Choroid plexus epithelial cell (primary cell): ENCODE measurements at regions not wholly inside any gene's neighbourhood (a gene's known extent, or its start where the extent isn't known, plus 50 kb on each side); places are given as distances from the start of the nearest gene placed in this dataset.

Experiments used
- DNase-seq: peaks from one replicate; pipeline ENCODE4 v3.0.0-alpha.2; 2010; ENCODE audit warnings: low read depth
- H3K4me3 ChIP-seq: 2 replicates; pipeline ENCODE4 v1.5.1; 2011; ENCODE audit warnings: low read depth, mild to moderate bottlenecking, control low read depth, low read length, moderate library complexity
- CTCF ChIP-seq: conservative IDR thresholded peaks from 2 replicates; pipeline ENCODE4 v1.5.1; 2011; ENCODE audit warnings: low read depth, mild to moderate bottlenecking, control low read depth, inconsistent platforms, low read length, moderate library complexity

DNA sequence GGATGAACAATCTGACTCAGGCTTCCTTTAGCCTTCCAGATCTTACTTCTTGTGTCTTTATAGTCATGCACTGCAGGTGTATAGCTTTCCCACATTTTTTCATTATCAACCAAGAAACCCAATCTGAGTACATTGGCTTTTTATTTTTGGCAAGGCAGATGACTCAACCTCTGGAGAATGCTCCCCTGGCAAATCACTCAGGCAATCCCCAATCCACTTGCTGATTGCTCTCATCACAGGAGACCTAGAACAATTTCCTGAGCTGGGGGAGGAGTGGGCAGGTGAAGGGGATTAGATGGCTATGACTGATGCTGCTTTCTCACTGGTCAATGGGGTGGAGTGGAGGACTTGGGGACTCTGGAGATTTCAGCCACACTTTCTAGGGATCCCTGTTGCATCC lies 134.4 kb downstream of the SLC16A9 start:
- DNase-seq, result no peak
- H3K4me3 ChIP-seq, result no peak overlapping the region
- no peak for TF ChIP-seq CTCF

- no peak for TF ChIP-seq CTCF
- no peak overlapping the region for H3K4me3 ChIP-seq
- DNase-seq, result no peak
These were observed 146.1 kb downstream of the SLC16A9 start for GRCh38 chr10:59563531-59563930.

DNA sequence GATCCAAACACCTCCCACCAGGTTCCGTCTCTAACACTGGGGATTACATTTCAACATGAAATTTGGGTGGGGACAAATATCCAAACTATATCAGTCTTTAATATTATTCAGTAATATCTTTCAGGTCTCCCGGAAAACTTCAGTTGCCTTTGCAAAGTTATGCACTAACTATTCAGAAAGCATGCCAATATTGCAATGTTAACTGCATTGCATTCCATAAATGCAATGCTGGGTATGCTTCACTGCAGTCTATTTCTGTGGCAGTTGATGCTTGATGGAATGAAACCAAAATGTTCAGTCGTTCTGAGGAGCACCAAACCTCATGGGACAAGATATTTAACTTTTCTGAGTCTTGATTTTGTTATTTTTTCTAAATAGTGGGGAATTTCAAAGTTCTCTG lies 147.5 kb downstream of the SLC16A9 start:
- no peak overlapping the region for H3K4me3 ChIP-seq
- TF ChIP-seq CTCF, result no peak
- no peak for DNase-seq

- DNase-seq, result no peak
- no peak for TF ChIP-seq CTCF
- no peak overlapping the region for H3K4me3 ChIP-seq
These were observed 148.1 kb downstream of the SLC16A9 start for GRCh38 chr10:59561477-59562121.

DNA sequence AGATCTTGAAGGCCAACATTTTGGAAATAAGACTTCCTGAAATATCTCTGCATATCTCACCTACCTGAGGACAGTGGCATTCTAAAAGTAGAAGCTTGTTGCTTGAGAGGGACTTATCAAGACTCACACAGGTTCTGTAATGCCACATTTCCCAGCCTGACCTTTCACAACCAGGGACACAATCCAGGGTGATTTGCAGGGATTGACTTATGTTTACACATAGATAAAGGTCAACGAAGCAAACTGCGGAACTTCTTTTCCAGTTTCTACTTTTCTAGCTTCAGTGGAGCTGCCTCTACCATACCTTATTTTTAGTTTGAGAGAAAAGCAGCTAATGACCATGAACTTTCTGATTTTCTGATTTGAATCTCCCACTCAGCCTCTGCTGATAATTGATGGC lies 148.7 kb downstream of the SLC16A9 start:
- DNase-seq, result no peak
- TF ChIP-seq CTCF, result no peak

GRCh38 chr10:59560161-59560560 lies 149.5 kb downstream of the SLC16A9 start:
- H3K4me3 ChIP-seq, result no peak overlapping the region
- TF ChIP-seq CTCF, result no peak
- DNase-seq, result no peak

More for the DNA sequence above, 148.7 kb downstream of the SLC16A9 start:
- no peak overlapping the region for H3K4me3 ChIP-seq

- no peak overlapping the region for H3K4me3 ChIP-seq
- no peak for DNase-seq
- no peak for TF ChIP-seq CTCF
These were observed 151.6 kb downstream of the SLC16A9 start for GRCh38 chr10:59558066-59558465.
